ENCODE measurements at regions not wholly inside any gene's neighbourhood (a gene's known extent, or its start where the extent isn't known, plus 50 kb on each side); places are given as distances from the start of the nearest gene placed in this dataset.

- Histone ChIP-seq H3K4me3 (ENCODE audit: low read depth, low read length) (no peak overlapping the region), H3K36me3 (ENCODE audit: control insufficient read depth, insufficient read depth, low read length) (no peaks in the 10 kb centered on the region), H3K27me3 (ENCODE audit: control insufficient read depth, insufficient read depth, low read length) (no peaks in the 10 kb centered on the region)
- POLR2A ChIA-PET: no interaction called here
- no peak for DNase-seq (ENCODE audit: low read depth)
- CTCF ChIA-PET: no interaction called here
- no peak for TF ChIP-seq CTCF (IDR thresholded peaks at IDR 0.05; ENCODE audit: insufficient read depth, low read depth, low read length)
These were observed 190.6 kb upstream of the HS3ST3A1 start for GRCh38 chr17:13792314-13792713.

GRCh38 chr17:13793951-13794350, 192.2 kb upstream of the HS3ST3A1 start:
- no peak for DNase-seq (ENCODE audit: low read depth)
- H3K36me3 ChIP-seq (ENCODE audit: control insufficient read depth, insufficient read depth, low read length): no peaks in the 10 kb centered on the region
- CTCF ChIA-PET: no interaction called here
- TF ChIP-seq CTCF (IDR thresholded peaks at IDR 0.05; ENCODE audit: insufficient read depth, low read depth, low read length): no peak
- H3K27me3 ChIP-seq (ENCODE audit: control insufficient read depth, insufficient read depth, low read length): no peaks in the 10 kb centered on the region
- no peak overlapping the region for H3K4me3 ChIP-seq (ENCODE audit: low read depth, low read length)
- POLR2A ChIA-PET: no interaction called here

- POLR2A ChIA-PET: no interaction called here
- Histone ChIP-seq H3K36me3 (ENCODE audit: control insufficient read depth, insufficient read depth, low read length) (no peaks in the 10 kb centered on the region), H3K4me3 (ENCODE audit: low read depth, low read length) (no peak overlapping the region), H3K27me3 (ENCODE audit: control insufficient read depth, insufficient read depth, low read length) (no peaks in the 10 kb centered on the region)
- no peak for TF ChIP-seq CTCF (IDR thresholded peaks at IDR 0.05; ENCODE audit: insufficient read depth, low read depth, low read length)
- CTCF ChIA-PET: no interaction called here
- no peak for DNase-seq (ENCODE audit: low read depth)
These were observed 196.1 kb upstream of the HS3ST3A1 start for GRCh38 chr17:13797863-13798262.

GRCh38 chr17:13806092-13806491, 204.4 kb upstream of the HS3ST3A1 start:
- Histone ChIP-seq H3K36me3 (ENCODE audit: control insufficient read depth, insufficient read depth, low read length) (no peaks in the 10 kb centered on the region), H3K4me3 (ENCODE audit: low read depth, low read length) (no peak overlapping the region), H3K27me3 (ENCODE audit: control insufficient read depth, insufficient read depth, low read length) (no peaks in the 10 kb centered on the region)
- POLR2A ChIA-PET: no interaction called here
- CTCF ChIA-PET: no interaction called here
- no peak for DNase-seq (ENCODE audit: low read depth)
- TF ChIP-seq CTCF (IDR thresholded peaks at IDR 0.05; ENCODE audit: insufficient read depth, low read depth, low read length): no peak

- TF ChIP-seq CTCF (IDR thresholded peaks at IDR 0.05; ENCODE audit: insufficient read depth, low read depth, low read length): no peak
- CTCF ChIA-PET: no interaction called here
- POLR2A ChIA-PET: no interaction called here
These were observed 205.4 kb upstream of the HS3ST3A1 start for GRCh38 chr17:13807103-13807502.

More at GRCh38 chr17:13807103-13807502, 205.4 kb upstream of the HS3ST3A1 start:
- no peak overlapping the region for H3K4me3 ChIP-seq (ENCODE audit: low read depth, low read length)
- H3K27me3 ChIP-seq (ENCODE audit: control insufficient read depth, insufficient read depth, low read length): no peaks in the 10 kb centered on the region
- H3K36me3 ChIP-seq (ENCODE audit: control insufficient read depth, insufficient read depth, low read length): no peaks in the 10 kb centered on the region
- no peak for DNase-seq (ENCODE audit: low read depth)

Data from BJ (cell line).